ENCODE measurements at regions not wholly inside any gene's neighbourhood (a gene's known extent, or its start where the extent isn't known, plus 50 kb on each side); places are given as distances from the start of the nearest gene placed in this dataset.

- DNase-seq (ENCODE audit: low spot score): no peak
Observed at GRCh38 chr16:61323456-61323855, 712.8 kb downstream of the CDH8 start.

- DNase-seq (ENCODE audit: low spot score): no peak
Observed at GRCh38 chr16:61320791-61321190, 715.4 kb downstream of the CDH8 start.

GRCh38 chr16:61313931-61314330 is 722.3 kb downstream of the CDH8 start:
- no peak for DNase-seq (ENCODE audit: low spot score)

GRCh38 chr16:61309386-61309785 is 726.9 kb downstream of the CDH8 start:
- DNase-seq (ENCODE audit: low spot score): no peak

GRCh38 chr16:61306204-61306603 is 730.0 kb downstream of the CDH8 start:
- no peak for DNase-seq (ENCODE audit: low spot score)

GRCh38 chr16:61296814-61297213 is 739.4 kb downstream of the CDH8 start:
- DNase-seq (ENCODE audit: low spot score): no peak

GRCh38 chr16:61296305-61296704 is 739.9 kb downstream of the CDH8 start:
- no peak for DNase-seq (ENCODE audit: low spot score)

GRCh38 chr16:61295311-61295710 is 740.9 kb downstream of the CDH8 start:
- no peak for DNase-seq (ENCODE audit: low spot score)

- no peak for DNase-seq (ENCODE audit: low spot score)
Observed at GRCh38 chr16:61289141-61289540, 747.1 kb downstream of the CDH8 start.

- DNase-seq (ENCODE audit: low spot score): no peak
Observed at GRCh38 chr16:61277849-61278248, 758.4 kb downstream of the CDH8 start.

GRCh38 chr16:61274211-61274610 is 762.0 kb downstream of the CDH8 start:
- no peak for DNase-seq (ENCODE audit: low spot score)

GRCh38 chr16:61270726-61271125 is 765.5 kb downstream of the CDH8 start:
- DNase-seq (ENCODE audit: low spot score): no peak

GRCh38 chr16:61263400-61263799 is 772.8 kb downstream of the CDH8 start:
- DNase-seq (ENCODE audit: low spot score): no peak

- DNase-seq (ENCODE audit: low spot score): no peak
Observed at GRCh38 chr16:61261315-61261714, 774.9 kb downstream of the CDH8 start.

- DNase-seq (ENCODE audit: low spot score): no peak
Observed at GRCh38 chr16:61246592-61246991, 789.6 kb downstream of the CDH8 start.

GRCh38 chr16:61243954-61244353 is 792.3 kb downstream of the CDH8 start:
- no peak for DNase-seq (ENCODE audit: low spot score)

GRCh38 chr16:61237884-61238485 is 798.3 kb downstream of the CDH8 start:
- no peak for DNase-seq (ENCODE audit: low spot score)

GRCh38 chr16:61233713-61234112 is 802.5 kb downstream of the CDH8 start:
- no peak for DNase-seq (ENCODE audit: low spot score)

- no peak for DNase-seq (ENCODE audit: low spot score)
Observed at GRCh38 chr16:61228371-61228770, 807.9 kb downstream of the CDH8 start.

- no peak for DNase-seq (ENCODE audit: low spot score)
Observed at GRCh38 chr16:61215605-61216004, 820.6 kb downstream of the CDH8 start.

GRCh38 chr16:61214780-61215179 is 821.5 kb downstream of the CDH8 start:
- no peak for DNase-seq (ENCODE audit: low spot score)

GRCh38 chr16:61210076-61210475 is 826.2 kb downstream of the CDH8 start:
- no peak for DNase-seq (ENCODE audit: low spot score)

- DNase-seq (ENCODE audit: low spot score): no peak
Observed at GRCh38 chr16:61195006-61195405, 841.2 kb downstream of the CDH8 start.

GRCh38 chr16:61194573-61194972 is 841.7 kb downstream of the CDH8 start:
- DNase-seq (ENCODE audit: low spot score): no peak

GRCh38 chr16:61182391-61182790 is 853.8 kb downstream of the CDH8 start:
- no peak for DNase-seq (ENCODE audit: low spot score)

Measured in Ammon's horn (tissue), 1 donor.